ENCODE measurements at regions not wholly inside any gene's neighbourhood (a gene's known extent, or its start where the extent isn't known, plus 50 kb on each side); places are given as distances from the start of the nearest gene placed in this dataset.
"Not testable (repeated sequence)": the region's sequence is repeated elsewhere in the genome, so short reads cannot be mapped to it uniquely, and the experiment has no call there.

- DNase-seq = not testable (repeated sequence)
Measured at GRCh38 chr4:189734648-189735267, 205.9 kb upstream of the FRG1 start.

GRCh38 chr4:189736656-189737055 is 204.0 kb upstream of the FRG1 start:
- DNase-seq = not testable (repeated sequence)

- not testable (repeated sequence) for DNase-seq
Measured at GRCh38 chr4:189740118-189740517, 200.6 kb upstream of the FRG1 start.

GRCh38 chr4:189740873-189741272 is 199.8 kb upstream of the FRG1 start:
- DNase-seq = no peak

GRCh38 chr4:189753092-189753491 is 187.6 kb upstream of the FRG1 start:
- not testable (repeated sequence) for DNase-seq

GRCh38 chr4:189763583-189763982 is 177.1 kb upstream of the FRG1 start:
- no peak for DNase-seq

- no peak for DNase-seq
Measured at GRCh38 chr4:189765301-189765700, 175.4 kb upstream of the FRG1 start.

- no peak for DNase-seq
Measured at GRCh38 chr4:189765736-189766135, 174.9 kb upstream of the FRG1 start.

GRCh38 chr4:189767941-189768340 is 172.7 kb upstream of the FRG1 start:
- DNase-seq = no peak

- DNase-seq = no peak
Measured at GRCh38 chr4:189769131-189769530, 171.5 kb upstream of the FRG1 start.

GRCh38 chr4:189771696-189772361 is 168.8 kb upstream of the FRG1 start:
- no peak for DNase-seq

- DNase-seq = no peak
Measured at GRCh38 chr4:189773909-189774308, 166.8 kb upstream of the FRG1 start.

GRCh38 chr4:189779281-189779980 is 161.2 kb upstream of the FRG1 start:
- DNase-seq = no peak

GRCh38 chr4:189780391-189780790 is 160.3 kb upstream of the FRG1 start:
- no peak for DNase-seq

GRCh38 chr4:189784651-189785050 is 156.0 kb upstream of the FRG1 start:
- DNase-seq = no peak

- DNase-seq = no peak
Measured at GRCh38 chr4:189785257-189785656, 155.4 kb upstream of the FRG1 start.

- no peak for DNase-seq
Measured at GRCh38 chr4:189786447-189786846, 154.2 kb upstream of the FRG1 start.

GRCh38 chr4:189787216-189788031 is 153.2 kb upstream of the FRG1 start:
- no peak for DNase-seq

- DNase-seq = peak; percentile 43
Measured at GRCh38 chr4:189792924-189793618, 147.6 kb upstream of the FRG1 start.

- no peak for DNase-seq
Measured at GRCh38 chr4:189800545-189801088, 140.1 kb upstream of the FRG1 start.

- DNase-seq = no peak
Measured at GRCh38 chr4:189802884-189803283, 137.8 kb upstream of the FRG1 start.

GRCh38 chr4:189804894-189805293 is 135.8 kb upstream of the FRG1 start:
- no peak for DNase-seq
